HTR-8/SVneo (cell line): ENCODE measurements at regions not wholly inside any gene's neighbourhood (a gene's known extent, or its start where the extent isn't known, plus 50 kb on each side); places are given as distances from the start of the nearest gene placed in this dataset.
A peak's percentile ranks its signal among the peaks of the same experiment; 100 is the strongest.
"Not testable (repeated sequence)": the region's sequence is repeated elsewhere in the genome, so short reads cannot be mapped to it uniquely, and the experiment has no call there.

Experiments
- DNase-seq: peaks from one replicate; pipeline ENCODE4 v3.0.0; 2011; ENCODE audit warnings: low spot score, mixed read lengths; ENCODE audit not compliant: insufficient read length
- FAIRE-seq: peaks from 2 replicates; lab custom pipeline; 2011; peaks lifted over from hg19 to GRCh38; lab: Jason Lieb, UNC

GRCh38 chr6:106885679-106886078 lies 88.8 kb downstream of the CD24 start:
- no peak for DNase-seq

GRCh38 chr6:106884576-106884975 lies 90.0 kb downstream of the CD24 start:
- FAIRE-seq: no peak

More at GRCh38 chr6:106885679-106886078, 88.8 kb downstream of the CD24 start:
- FAIRE-seq: no peak

GRCh38 chr6:106883808-106884262 lies 90.7 kb downstream of the CD24 start:
- DNase-seq (no peak), FAIRE-seq (no peak)

More at GRCh38 chr6:106884576-106884975, 90.0 kb downstream of the CD24 start:
- DNase-seq: no peak

- no peak for DNase-seq
- FAIRE-seq: no peak
These were observed 91.7 kb downstream of the CD24 start for GRCh38 chr6:106882601-106883518.

- no peak for FAIRE-seq
- DNase-seq: no peak
These were observed 92.4 kb downstream of the CD24 start for GRCh38 chr6:106882138-106882537.

- no peak for FAIRE-seq
- DNase-seq: no peak
These were observed 93.6 kb downstream of the CD24 start for GRCh38 chr6:106880952-106881351.

- no peak for DNase-seq
- no peak for FAIRE-seq
These were observed 98.7 kb downstream of the CD24 start for GRCh38 chr6:106875782-106876321.

- FAIRE-seq (no peak), DNase-seq (no peak)
These were observed 100.0 kb downstream of the CD24 start for GRCh38 chr6:106874481-106874880.

- DNase-seq: peak; percentile 48
- FAIRE-seq: no peak
These were observed 102.5 kb downstream of the CD24 start for GRCh38 chr6:106872049-106872448.

GRCh38 chr6:106870824-106871717 lies 103.5 kb downstream of the CD24 start:
- no peak for FAIRE-seq
- DNase-seq: no peak

- DNase-seq (peak; percentile 64), FAIRE-seq (no peak)
These were observed 104.5 kb downstream of the CD24 start for GRCh38 chr6:106870069-106870468.

- DNase-seq (no peak), FAIRE-seq (no peak)
These were observed 105.3 kb downstream of the CD24 start for GRCh38 chr6:106869203-106869602.

- no peak for DNase-seq
- no peak for FAIRE-seq
These were observed 107.5 kb downstream of the CD24 start for GRCh38 chr6:106866875-106867658.

GRCh38 chr6:106862858-106863257 lies 111.7 kb downstream of the CD24 start:
- FAIRE-seq: no peak
- no peak for DNase-seq

GRCh38 chr6:106860940-106861339 lies 113.6 kb downstream of the CD24 start:
- no peak for DNase-seq
- FAIRE-seq: no peak

GRCh38 chr6:106858653-106859092 lies 115.9 kb downstream of the CD24 start:
- peak; percentile 49 for FAIRE-seq
- DNase-seq: peak; percentile 24

GRCh38 chr6:106857771-106858652 lies 116.5 kb downstream of the CD24 start:
- no peak for FAIRE-seq
- no peak for DNase-seq

- DNase-seq, FAIRE-seq: not testable (repeated sequence)
These were observed 117.2 kb downstream of the CD24 start for GRCh38 chr6:106857310-106857709.
